ENCODE measurements at regions not wholly inside any gene's neighbourhood (a gene's known extent, or its start where the extent isn't known, plus 50 kb on each side); places are given as distances from the start of the nearest gene placed in this dataset.

DNA sequence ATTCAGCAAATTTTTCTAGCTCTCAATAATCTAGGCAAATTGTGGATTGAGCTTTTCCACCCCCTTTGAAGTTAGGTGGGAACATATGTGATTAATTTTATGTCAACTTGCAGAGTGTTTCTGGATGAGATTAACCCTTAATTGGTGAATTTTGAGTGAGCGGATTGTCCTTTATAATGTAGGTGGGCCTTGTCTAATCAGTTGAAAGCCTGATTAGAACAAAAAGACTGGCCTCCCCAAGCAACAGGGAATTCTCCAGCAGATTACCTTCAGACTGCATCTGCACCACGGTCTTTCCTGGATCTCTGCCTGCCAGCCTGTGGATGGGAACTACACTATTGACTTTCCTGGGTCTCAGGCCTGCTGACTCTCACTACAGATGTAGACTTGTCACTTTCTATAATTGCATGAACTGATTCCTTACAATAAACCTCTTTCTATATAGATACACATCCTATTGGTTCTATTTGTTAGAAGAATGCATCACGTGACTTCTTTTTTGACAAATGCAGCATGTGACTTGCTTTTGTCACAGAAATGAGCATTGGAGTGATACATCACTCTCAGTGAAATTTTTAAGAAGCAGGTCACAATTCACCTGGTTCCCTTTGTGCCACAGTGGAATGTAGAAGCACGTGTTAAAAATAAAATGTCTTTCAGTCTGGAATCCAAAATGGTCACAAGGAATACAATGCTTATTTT, 1038.3 kb downstream of the CDH11 start:
- TF ChIP-seq, protein P1, sequence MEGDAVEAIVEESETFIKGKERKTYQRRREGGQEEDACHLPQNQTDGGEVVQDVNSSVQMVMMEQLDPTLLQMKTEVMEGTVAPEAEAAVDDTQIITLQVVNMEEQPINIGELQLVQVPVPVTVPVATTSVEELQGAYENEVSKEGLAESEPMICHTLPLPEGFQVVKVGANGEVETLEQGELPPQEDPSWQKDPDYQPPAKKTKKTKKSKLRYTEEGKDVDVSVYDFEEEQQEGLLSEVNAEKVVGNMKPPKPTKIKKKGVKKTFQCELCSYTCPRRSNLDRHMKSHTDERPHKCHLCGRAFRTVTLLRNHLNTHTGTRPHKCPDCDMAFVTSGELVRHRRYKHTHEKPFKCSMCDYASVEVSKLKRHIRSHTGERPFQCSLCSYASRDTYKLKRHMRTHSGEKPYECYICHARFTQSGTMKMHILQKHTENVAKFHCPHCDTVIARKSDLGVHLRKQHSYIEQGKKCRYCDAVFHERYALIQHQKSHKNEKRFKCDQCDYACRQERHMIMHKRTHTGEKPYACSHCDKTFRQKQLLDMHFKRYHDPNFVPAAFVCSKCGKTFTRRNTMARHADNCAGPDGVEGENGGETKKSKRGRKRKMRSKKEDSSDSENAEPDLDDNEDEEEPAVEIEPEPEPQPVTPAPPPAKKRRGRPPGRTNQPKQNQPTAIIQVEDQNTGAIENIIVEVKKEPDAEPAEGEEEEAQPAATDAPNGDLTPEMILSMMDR (IDR thresholded peaks at IDR 0.05), result no peak
- no peak for TF ChIP-seq POLR2A (IDR thresholded peaks at IDR 0.05)

Measured in testis (tissue), 2 donors.